Right lobe of liver (tissue), 4 donors: ENCODE measurements at regions not wholly inside any gene's neighbourhood (a gene's known extent, or its start where the extent isn't known, plus 50 kb on each side); places are given as distances from the start of the nearest gene placed in this dataset.

ENCODE experiments used
- POLR2A ChIP-seq: fragments of 450-650 bp; IDR thresholded peaks from one replicate; pipeline ENCODE4 v1.6.1; 2017; ENCODE audit warnings: antibody characterized with exemption, mild to moderate bottlenecking
- TF ChIP-seq, protein P1 (sequence below), 4 donors: fragments of 200-600 bp in 3 of 4; fragments of 450-650 bp in 1 of 4; IDR thresholded peaks; one replicate each; pipeline versions ENCODE4 v1.5.1 to v1.8.0; 2016 to 2022; ENCODE audit warnings: antibody characterized with exemption in 4 of 4, mild to moderate bottlenecking in 2 of 4
- donor health status: DM: no; HTN: no; CAD: no.
- donor health status: DM: no; HTN: no; CAD: no.
- donor health status: DM: no; HTN: yes; CAD: no.

DNA sequence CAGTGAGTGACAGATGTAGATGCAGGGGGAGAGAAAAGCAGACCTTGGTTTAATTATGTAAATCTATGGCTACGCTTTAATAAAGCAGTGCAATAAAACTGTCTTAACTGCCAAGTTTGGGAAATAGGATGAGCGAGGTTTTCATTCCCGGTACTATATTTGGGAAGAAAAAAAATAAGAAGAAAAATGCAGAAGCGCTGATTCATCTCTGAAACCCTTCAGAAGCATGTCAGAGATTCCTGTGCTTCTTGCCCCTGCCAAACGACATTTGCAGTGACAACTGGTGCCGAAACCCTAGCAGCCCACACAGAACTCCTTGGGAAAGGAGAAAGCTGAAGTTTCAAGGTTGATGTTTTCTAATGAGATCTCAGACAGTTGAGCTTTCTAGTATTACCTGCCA is 380.7 kb downstream of the REEP3 start:
- TF ChIP-seq, protein P1, sequence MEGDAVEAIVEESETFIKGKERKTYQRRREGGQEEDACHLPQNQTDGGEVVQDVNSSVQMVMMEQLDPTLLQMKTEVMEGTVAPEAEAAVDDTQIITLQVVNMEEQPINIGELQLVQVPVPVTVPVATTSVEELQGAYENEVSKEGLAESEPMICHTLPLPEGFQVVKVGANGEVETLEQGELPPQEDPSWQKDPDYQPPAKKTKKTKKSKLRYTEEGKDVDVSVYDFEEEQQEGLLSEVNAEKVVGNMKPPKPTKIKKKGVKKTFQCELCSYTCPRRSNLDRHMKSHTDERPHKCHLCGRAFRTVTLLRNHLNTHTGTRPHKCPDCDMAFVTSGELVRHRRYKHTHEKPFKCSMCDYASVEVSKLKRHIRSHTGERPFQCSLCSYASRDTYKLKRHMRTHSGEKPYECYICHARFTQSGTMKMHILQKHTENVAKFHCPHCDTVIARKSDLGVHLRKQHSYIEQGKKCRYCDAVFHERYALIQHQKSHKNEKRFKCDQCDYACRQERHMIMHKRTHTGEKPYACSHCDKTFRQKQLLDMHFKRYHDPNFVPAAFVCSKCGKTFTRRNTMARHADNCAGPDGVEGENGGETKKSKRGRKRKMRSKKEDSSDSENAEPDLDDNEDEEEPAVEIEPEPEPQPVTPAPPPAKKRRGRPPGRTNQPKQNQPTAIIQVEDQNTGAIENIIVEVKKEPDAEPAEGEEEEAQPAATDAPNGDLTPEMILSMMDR (IDR thresholded peaks at IDR 0.05), result no peak
- TF ChIP-seq POLR2A, result no peak
